Nephron progenitor cell (in vitro differentiated cells): ENCODE measurements at regions not wholly inside any gene's neighbourhood (a gene's known extent, or its start where the extent isn't known, plus 50 kb on each side); places are given as distances from the start of the nearest gene placed in this dataset.

Experiments
- DNase-seq: peaks from one replicate; pipeline ENCODE4 v3.0.0; 2021
- H3K27ac Mint-ChIP-seq: 2 replicates; pipeline ENCODE4 v1.8.0; 2021; ENCODE audit warnings: mild to moderate bottlenecking, moderate library complexity, mixed read lengths
- H3K27me3 Mint-ChIP-seq: 2 replicates; pipeline ENCODE4 v1.8.0; 2021; ENCODE audit warnings: mild to moderate bottlenecking, low read depth, mixed read lengths; ENCODE audit not compliant: poor library complexity
- H3K36me3 Mint-ChIP-seq: 2 replicates; pipeline ENCODE4 v1.8.0; 2021; ENCODE audit warnings: low read depth, mixed read lengths
- H3K4me1 Mint-ChIP-seq: 2 replicates; pipeline ENCODE4 v1.8.0; 2021; ENCODE audit warnings: mixed read lengths
- H3K4me3 Mint-ChIP-seq: 2 replicates; pipeline ENCODE4 v1.8.0; 2021; ENCODE audit warnings: mild to moderate bottlenecking, moderate library complexity, mixed read lengths
- H3K9me3 Mint-ChIP-seq: 2 replicates; pipeline ENCODE4 v1.8.0; 2021; ENCODE audit warnings: mild to moderate bottlenecking, moderate library complexity, mixed read lengths
- CTCF ChIP-seq: fragments of 200-600 bp; sonication (generic); IDR thresholded peaks from 2 replicates; pipeline ENCODE4 v1.5.0; 2021; ENCODE audit warnings: antibody characterized with exemption

GRCh38 chr1:59094001-59094400 lies 202.9 kb upstream of the FGGY start:
- no peaks in the 10 kb centered on the region for H3K36me3 Mint-ChIP-seq
- DNase-seq, result no peak
- peaks cover 17% of the 10 kb centered on the region for H3K4me1 Mint-ChIP-seq
- H3K4me3 Mint-ChIP-seq, result no peak overlapping the region
- H3K9me3 Mint-ChIP-seq, result peaks cover 7% of the 10 kb centered on the region
- no peak for TF ChIP-seq CTCF
- peaks cover 9% of the 10 kb centered on the region for H3K27me3 Mint-ChIP-seq
- no peak overlapping the region for H3K27ac Mint-ChIP-seq

GRCh38 chr1:59096501-59096900 lies 200.4 kb upstream of the FGGY start:
- H3K36me3 Mint-ChIP-seq, result no peaks in the 10 kb centered on the region
- peaks cover 9% of the 10 kb centered on the region for H3K27me3 Mint-ChIP-seq
- no peak overlapping the region for H3K4me3 Mint-ChIP-seq
- DNase-seq, result no peak
- no peak for TF ChIP-seq CTCF
- no peak overlapping the region for H3K27ac Mint-ChIP-seq
- peaks cover 21% of the 10 kb centered on the region for H3K4me1 Mint-ChIP-seq
- H3K9me3 Mint-ChIP-seq, result peaks cover under 1% of the 10 kb centered on the region

GRCh38 chr1:59098655-59099054 lies 198.2 kb upstream of the FGGY start:
- TF ChIP-seq CTCF, result no peak
- Mint-ChIP-seq H3K4me3 (no peak overlapping the region), H3K27ac (no peak overlapping the region), H3K27me3 (peaks cover 5% of the 10 kb centered on the region), H3K4me1 (peaks cover 21% of the 10 kb centered on the region), H3K9me3 (peaks cover 7% of the 10 kb centered on the region), H3K36me3 (no peaks in the 10 kb centered on the region)
- no peak for DNase-seq

GRCh38 chr1:59100708-59101374 lies 196.1 kb upstream of the FGGY start:
- Mint-ChIP-seq H3K4me3 (no peak overlapping the region), H3K36me3 (no peaks in the 10 kb centered on the region), H3K27ac (no peak overlapping the region)

GRCh38 chr1:59101518-59101917 lies 195.4 kb upstream of the FGGY start:
- Mint-ChIP-seq H3K36me3 (no peaks in the 10 kb centered on the region), H3K9me3 (peaks cover 7% of the 10 kb centered on the region)

More at GRCh38 chr1:59100708-59101374, 196.1 kb upstream of the FGGY start:
- peaks cover 7% of the 10 kb centered on the region for H3K9me3 Mint-ChIP-seq
- DNase-seq, result no peak
- peaks cover 28% of the 10 kb centered on the region for H3K4me1 Mint-ChIP-seq
- no peaks in the 10 kb centered on the region for H3K27me3 Mint-ChIP-seq
- no peak for TF ChIP-seq CTCF

More at GRCh38 chr1:59101518-59101917, 195.4 kb upstream of the FGGY start:
- no peak for TF ChIP-seq CTCF
- no peak for DNase-seq
- no peak overlapping the region for H3K27ac Mint-ChIP-seq
- H3K4me3 Mint-ChIP-seq, result no peak overlapping the region
- H3K27me3 Mint-ChIP-seq, result no peaks in the 10 kb centered on the region
- H3K4me1 Mint-ChIP-seq, result peaks cover 29% of the 10 kb centered on the region
